MM.1S (cell line): ENCODE measurements at regions not wholly inside any gene's neighbourhood (a gene's known extent, or its start where the extent isn't known, plus 50 kb on each side); places are given as distances from the start of the nearest gene placed in this dataset.

Source experiments
- EZH2 ChIP-seq: fragments of 300-600 bp; sonication (generic); optimal IDR thresholded peaks from 2 replicates; pipeline ENCODE3; 2017; ENCODE audit warnings: low read depth, mild to moderate bottlenecking, antibody characterized with exemption, low read length, mixed read lengths
- EZH2phosphoT487 ChIP-seq: fragments of 300-600 bp; sonication (generic); IDR thresholded peaks from 2 replicates; pipeline ENCODE4 v1.6.1; 2018; ENCODE audit warnings: antibody characterized with exemption, low read length

GRCh38 chr3:75272691-75273090 is 391.4 kb upstream of the FRG2C start:
- TF ChIP-seq EZH2 (no peak), EZH2phosphoT487 (no peak)
